Naive thymus-derived CD4-positive, alpha-beta T cell (primary cell): ENCODE measurements at regions not wholly inside any gene's neighbourhood (a gene's known extent, or its start where the extent isn't known, plus 50 kb on each side); places are given as distances from the start of the nearest gene placed in this dataset.

ENCODE experiments used
- ATAC-seq: fragments of 150-1000 bp; cut with Tn5 transposase; 2 replicates; pipeline ENCODE4 v1.10.0; 2021; ENCODE audit warnings: mild to moderate bottlenecking, moderate library complexity
- CTCF ChIA-PET: fragments of 350-600 bp; sonication (Branson Sonifier 250); formaldehyde crosslinking; loops from one replicate; lab custom pipeline; 2021; ENCODE audit warnings: antibody characterized with exemption; lab: Charles Lee
- POLR2A ChIA-PET: fragments of 350-600 bp; sonication (Branson Sonifier 250); formaldehyde crosslinking; loops from one replicate; lab custom pipeline; 2021; ENCODE audit warnings: antibody characterized with exemption, inconsistent platforms; lab: Charles Lee
- DNase-seq, 9 donors: peaks; one replicate each; pipeline versions ENCODE4 v3.0.0 to v3.0.0-alpha.2; 2020 to 2022; ENCODE audit warnings: mixed read lengths in 1 of 9
- H3K27ac ChIP-seq: one replicate; pipeline ENCODE4 v1.7.0; 2013; ENCODE audit warnings: mild to moderate bottlenecking, low read depth, low read length, moderate library complexity
- H3K27me3 ChIP-seq, 2 donors: one replicate each; pipeline ENCODE4 v1.7.0; 2013; ENCODE audit warnings: low read length in 2 of 2, mild to moderate bottlenecking in 2 of 2, moderate library complexity in 2 of 2; ENCODE audit not compliant: control insufficient read depth in 2 of 2, insufficient read depth in 2 of 2
- H3K36me3 ChIP-seq, 3 experiments: 1 replicate in 2 of 3; 2 replicates in 1 of 3; pipeline ENCODE4 v1.7.0; 2013; ENCODE audit warnings: low read length in 3 of 3, mild to moderate bottlenecking in 3 of 3, moderate library complexity in 1 of 3; ENCODE audit not compliant: insufficient read depth in 3 of 3, control insufficient read depth in 2 of 3
- H3K4me1 ChIP-seq, 2 donors: one replicate each; pipeline ENCODE4 v1.7.0; 2013; ENCODE audit warnings: low read length in 2 of 2, mild to moderate bottlenecking in 2 of 2, moderate library complexity in 1 of 2; ENCODE audit not compliant: control insufficient read depth in 2 of 2, insufficient read depth in 2 of 2
- H3K4me3 ChIP-seq: 2 replicates; pipeline ENCODE4 v1.7.0; 2013; ENCODE audit warnings: mild to moderate bottlenecking, low read length
- H3K9me3 ChIP-seq, 3 experiments: 1 replicate in 2 of 3; 2 replicates in 1 of 3; pipeline ENCODE4 v1.7.0; 2013; ENCODE audit warnings: low read length in 3 of 3; ENCODE audit not compliant: control insufficient read depth in 2 of 3
- H3K27ac Mint-ChIP-seq, 9 donors: one replicate each; pipeline ENCODE4 v1.8.0; 2020 to 2022; ENCODE audit warnings: mixed read lengths in 9 of 9, mild to moderate bottlenecking in 8 of 9, moderate library complexity in 5 of 9, inconsistent platforms in 2 of 9
- H3K27me3 Mint-ChIP-seq, 5 donors: one replicate each; pipeline ENCODE4 v1.8.0; 2021 to 2022; ENCODE audit warnings: mixed read lengths in 5 of 5, mild to moderate bottlenecking in 1 of 5
- H3K36me3 Mint-ChIP-seq, 5 donors: one replicate each; pipeline ENCODE4 v1.8.0; 2020 to 2022; ENCODE audit warnings: mixed read lengths in 5 of 5, mild to moderate bottlenecking in 3 of 5, inconsistent platforms in 1 of 5
- H3K4me1 Mint-ChIP-seq, 7 donors: one replicate each; pipeline ENCODE4 v1.8.0; 2020 to 2022; ENCODE audit warnings: mixed read lengths in 7 of 7, mild to moderate bottlenecking in 3 of 7, inconsistent platforms in 1 of 7
- H3K4me3 Mint-ChIP-seq, 10 donors: one replicate each; pipeline ENCODE4 v1.8.0; 2020 to 2022; ENCODE audit warnings: mild to moderate bottlenecking in 10 of 10, mixed read lengths in 10 of 10, moderate library complexity in 6 of 10, inconsistent platforms in 2 of 10
- H3K9me3 Mint-ChIP-seq, 11 donors: one replicate each; pipeline ENCODE4 v1.8.0; 2020 to 2022; ENCODE audit warnings: mixed read lengths in 11 of 11, mild to moderate bottlenecking in 4 of 11, inconsistent platforms in 1 of 11, moderate library complexity in 1 of 11
- intact Hi-C, 2 donors: fragments of 100-400 bp; cut with micrococcal nuclease; formaldehyde crosslinking; loops; one replicate each; pipeline ENCODE4 v1.15.1; 2023

- Histone ChIP-seq H3K27me3 (no peaks in the 10 kb centered on the region), H3K4me3 (no peak overlapping the region), H3K36me3 (no peaks in the 10 kb centered on the region), H3K4me1 (no peaks in the 10 kb centered on the region), H3K27ac (no peak overlapping the region), H3K9me3 (no peaks in the 10 kb centered on the region)
- Mint-ChIP-seq H3K9me3 (no peaks in the 10 kb centered on the region), H3K4me3 (no peak overlapping the region), H3K36me3 (no peaks in the 10 kb centered on the region), H3K27ac (no peak overlapping the region), H3K4me1 (peaks cover 0 to 11% (median 6%) of the 10 kb centered on the region in 7 donors), H3K27me3 (peaks cover 0 to 4% (median 0%) of the 10 kb centered on the region in 5 donors)
- ATAC-seq (no peak), DNase-seq (no peak)
- POLR2A ChIA-PET: no interaction called here
- intact Hi-C loops: no loop called here
- CTCF ChIA-PET: no interaction called here
These were observed 74.0 kb upstream of the VWDE start for GRCh38 chr7:12477620-12478019.

DNA sequence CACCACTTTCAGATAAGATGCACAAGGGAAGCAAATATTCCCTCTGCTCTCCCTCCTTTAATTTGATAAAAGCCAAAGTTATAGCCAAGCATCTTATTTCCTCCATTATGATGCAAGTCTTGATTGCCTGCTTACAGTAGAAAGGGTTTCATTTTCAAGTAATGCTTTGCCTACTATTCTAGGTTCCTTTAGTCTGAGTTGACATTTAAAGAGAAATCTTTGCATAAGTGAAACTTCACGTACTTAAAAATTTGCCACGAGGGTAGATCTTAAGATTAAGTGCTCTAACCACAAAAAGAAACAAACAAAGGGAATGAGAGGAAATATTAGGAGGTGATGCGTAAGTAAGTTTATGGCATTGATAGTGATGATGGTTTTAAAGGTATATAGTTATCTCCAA lies 78.1 kb upstream of the VWDE start:
- Histone ChIP-seq H3K27ac (no peak overlapping the region), H3K4me3 (no peak overlapping the region), H3K9me3 (no peaks in the 10 kb centered on the region), H3K36me3 (no peaks in the 10 kb centered on the region), H3K27me3 (no peaks in the 10 kb centered on the region), H3K4me1 (no peaks in the 10 kb centered on the region)
- Mint-ChIP-seq H3K9me3 (no peaks in the 10 kb centered on the region), H3K4me3 (peak overlapping the region in 7 of 10 donors; percentile 8 to 72 (median 54)), H3K27me3 (peaks cover 0 to 4% (median 0%) of the 10 kb centered on the region in 5 donors), H3K4me1 (peaks cover 0 to 12% (median 6%) of the 10 kb centered on the region in 7 donors), H3K27ac (peak overlapping the region in 2 of 9 donors; percentile 15 to 75), H3K36me3 (no peaks in the 10 kb centered on the region)
- no peak for ATAC-seq
- POLR2A ChIA-PET: no interaction called here
- CTCF ChIA-PET: interaction anchor here (0.7 kb wide), 1 partner anchor 55 kb away, joined by 3 read pairs; no protein-coding TSS in a partner anchor
- DNase-seq: no peak
- intact Hi-C loops: loop anchor here in 1 of 2 donors (5.0 kb wide), 1 partner anchor 79 kb away; the partner anchor contains the start of gene VWDE

DNA sequence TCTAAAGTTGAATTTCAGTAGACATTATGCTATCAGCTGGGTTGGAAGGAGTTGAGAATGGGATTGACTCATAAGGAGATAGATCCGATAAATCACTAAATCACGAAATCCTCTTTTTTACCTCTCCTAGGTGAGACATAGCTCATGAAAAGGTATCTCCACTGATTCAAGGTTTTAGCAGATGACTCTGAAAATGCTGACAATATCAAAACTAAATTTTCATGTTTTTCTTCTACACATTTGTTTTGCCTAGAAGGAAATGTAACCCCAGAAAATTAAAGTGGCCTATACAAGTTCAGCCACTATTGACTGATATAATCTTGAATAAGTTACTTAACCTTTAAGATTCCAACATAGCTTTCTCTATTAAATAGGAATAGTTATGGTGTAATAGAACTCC lies 82.2 kb upstream of the VWDE start:
- Mint-ChIP-seq H3K4me1 (peaks cover 0 to 12% (median 6%) of the 10 kb centered on the region in 7 donors), H3K36me3 (no peaks in the 10 kb centered on the region), H3K27me3 (peaks cover 0 to 10% (median 6%) of the 10 kb centered on the region in 5 donors), H3K9me3 (no peaks in the 10 kb centered on the region), H3K4me3 (no peak overlapping the region), H3K27ac (no peak overlapping the region)
- Histone ChIP-seq H3K36me3 (no peaks in the 10 kb centered on the region), H3K4me1 (no peaks in the 10 kb centered on the region), H3K27ac (no peak overlapping the region), H3K4me3 (no peak overlapping the region), H3K9me3 (peaks cover 0 to 3% (median 0%) of the 10 kb centered on the region in 3 experiments), H3K27me3 (no peaks in the 10 kb centered on the region)
- DNase-seq (no peak), ATAC-seq (no peak)
- ChIA-PET CTCF (no interaction called here), POLR2A (no interaction called here)
- intact Hi-C loops: no loop called here

DNA sequence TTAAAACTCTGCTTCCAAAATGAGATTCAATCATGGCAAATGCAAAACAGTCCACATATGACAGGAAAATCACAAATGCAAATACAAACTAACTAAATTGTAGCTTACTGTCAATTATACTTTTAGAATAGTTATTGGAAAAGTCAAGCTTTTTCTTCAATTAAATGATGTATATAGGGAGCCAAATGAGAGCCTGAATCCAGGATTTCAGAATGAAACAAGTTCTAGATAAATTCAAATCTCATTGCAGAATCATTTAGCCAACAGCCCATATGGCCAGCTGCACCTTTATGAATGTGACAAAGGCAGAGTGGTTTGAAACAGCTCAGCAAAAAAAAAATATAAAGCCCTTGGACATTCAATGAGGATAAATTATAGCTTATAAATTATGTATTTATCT lies 82.2 kb upstream of the SCIN start:
- no peak overlapping the region for H3K27ac Mint-ChIP-seq
- Histone ChIP-seq H3K9me3 (peaks cover 0 to 3% (median 0%) of the 10 kb centered on the region in 3 experiments), H3K36me3 (no peaks in the 10 kb centered on the region), H3K4me1 (no peaks in the 10 kb centered on the region), H3K27me3 (no peaks in the 10 kb centered on the region), H3K27ac (no peak overlapping the region), H3K4me3 (no peak overlapping the region)
- ChIA-PET POLR2A (no interaction called here), CTCF (interaction anchor here (0.7 to 1.2 kb wide), 3 partner anchors 12 to 424 kb away, joined by 4 to 6 read pairs (median 6); no protein-coding TSS in a partner anchor)
- peaks cover 0 to 10% (median 6%) of the 10 kb centered on the region in 5 donors for H3K27me3 Mint-ChIP-seq
- H3K9me3 Mint-ChIP-seq: no peaks in the 10 kb centered on the region
- DNase-seq (no peak), ATAC-seq (no peak)
- intact Hi-C loops: no loop called here
- no peak overlapping the region for H3K4me3 Mint-ChIP-seq
- no peaks in the 10 kb centered on the region for H3K4me1 Mint-ChIP-seq
- no peaks in the 10 kb centered on the region for H3K36me3 Mint-ChIP-seq

GRCh38 chr7:12490107-12490688 lies 80.3 kb upstream of the SCIN start:
- no peaks in the 10 kb centered on the region for H3K36me3 Mint-ChIP-seq
- H3K27ac Mint-ChIP-seq: no peak overlapping the region
- Histone ChIP-seq H3K4me3 (no peak overlapping the region), H3K9me3 (peaks cover 0 to 3% (median 0%) of the 10 kb centered on the region in 3 experiments), H3K36me3 (no peaks in the 10 kb centered on the region), H3K27me3 (no peaks in the 10 kb centered on the region), H3K4me1 (no peaks in the 10 kb centered on the region), H3K27ac (no peak overlapping the region)
- no peaks in the 10 kb centered on the region for H3K4me1 Mint-ChIP-seq
- H3K4me3 Mint-ChIP-seq: no peak overlapping the region
- H3K27me3 Mint-ChIP-seq: peaks cover 4 to 14% (median 8%) of the 10 kb centered on the region in 5 donors
- no peaks in the 10 kb centered on the region for H3K9me3 Mint-ChIP-seq
- peak; percentile 68 for ATAC-seq
- intact Hi-C loops: loop anchor here (1.0 to 10.0 kb wide), 10 partner anchors 32 to 1118 kb away; partner anchors contain the start of genes THSD7A (in 1 of the 2) and TMEM106B (in 1 of the 2)
- CTCF ChIA-PET: interaction anchor here (0.7 to 2.2 kb wide), 8 partner anchors 22 to 99 kb away, joined by 3 to 26 read pairs (median 3); no protein-coding TSS in a partner anchor
- POLR2A ChIA-PET: no interaction called here
- DNase-seq: peak in 3 of 9 donors; percentile 9 to 30 (median 19)

GRCh38 chr7:12490940-12491339 lies 79.6 kb upstream of the SCIN start:
- H3K27me3 Mint-ChIP-seq: peaks cover 5 to 14% (median 9%) of the 10 kb centered on the region in 5 donors
- H3K27me3 ChIP-seq: no peaks in the 10 kb centered on the region
- no peaks in the 10 kb centered on the region for H3K4me1 Mint-ChIP-seq
- H3K4me3 Mint-ChIP-seq: no peak overlapping the region
- no peak overlapping the region for H3K4me3 ChIP-seq
- H3K9me3 ChIP-seq: peaks cover 0 to 3% (median 0%) of the 10 kb centered on the region in 3 experiments
- DNase-seq: no peak
- no peaks in the 10 kb centered on the region for H3K36me3 Mint-ChIP-seq
- H3K27ac Mint-ChIP-seq: no peak overlapping the region
- POLR2A ChIA-PET: no interaction called here
- intact Hi-C loops: loop anchor here (1.0 to 10.0 kb wide), 10 partner anchors 33 to 1119 kb away; partner anchors contain the start of genes THSD7A (in 1 of the 2) and TMEM106B (in 1 of the 2)
- CTCF ChIA-PET: interaction anchor here (1.3 to 2.2 kb wide), 5 partner anchors 28 to 100 kb away, joined by 3 to 26 read pairs (median 3); no protein-coding TSS in a partner anchor
- H3K9me3 Mint-ChIP-seq: no peaks in the 10 kb centered on the region
- no peaks in the 10 kb centered on the region for H3K4me1 ChIP-seq
- H3K36me3 ChIP-seq: no peaks in the 10 kb centered on the region
- no peak overlapping the region for H3K27ac ChIP-seq
- no peak for ATAC-seq
